BLaER1 (cell line): ENCODE measurements at regions not wholly inside any gene's neighbourhood (a gene's known extent, or its start where the extent isn't known, plus 50 kb on each side); places are given as distances from the start of the nearest gene placed in this dataset.
"Not testable (repeated sequence)": the region's sequence is repeated elsewhere in the genome, so short reads cannot be mapped to it uniquely, and the experiment has no call there.

Source experiments
- H3K27ac ChIP-seq: shearing (Covaris generic); formaldehyde crosslinking; 2 replicates; pipeline ENCODE4 v1.8.1; 2022
- H3K27me3 ChIP-seq: shearing (Covaris generic); formaldehyde crosslinking; 2 replicates; pipeline ENCODE4 v1.8.1; 2022
- H3K36me3 ChIP-seq: shearing (Covaris generic); formaldehyde crosslinking; 2 replicates; pipeline ENCODE4 v1.8.1; 2022
- H3K4me1 ChIP-seq: shearing (Covaris generic); formaldehyde crosslinking; 2 replicates; pipeline ENCODE4 v1.8.1; 2022
- H3K4me2 ChIP-seq: shearing (Covaris generic); formaldehyde crosslinking; 2 replicates; pipeline ENCODE4 v1.8.1; 2022
- H3K4me3 ChIP-seq: shearing (Covaris generic); formaldehyde crosslinking; 2 replicates; pipeline ENCODE4 v1.8.1; 2022
- H3K9ac ChIP-seq: shearing (Covaris generic); formaldehyde crosslinking; 2 replicates; pipeline ENCODE4 v1.8.1; 2022
- H3K9me3 ChIP-seq: shearing (Covaris generic); formaldehyde crosslinking; 2 replicates; pipeline ENCODE4 v1.8.1; 2022
- H4K20me1 ChIP-seq: shearing (Covaris generic); formaldehyde crosslinking; 2 replicates; pipeline ENCODE4 v1.8.1; 2022
- Cebpa-rat ChIP-seq: shearing (Covaris generic); IDR thresholded peaks from 2 replicates; pipeline ENCODE4 v1.8.1; 2022

DNA sequence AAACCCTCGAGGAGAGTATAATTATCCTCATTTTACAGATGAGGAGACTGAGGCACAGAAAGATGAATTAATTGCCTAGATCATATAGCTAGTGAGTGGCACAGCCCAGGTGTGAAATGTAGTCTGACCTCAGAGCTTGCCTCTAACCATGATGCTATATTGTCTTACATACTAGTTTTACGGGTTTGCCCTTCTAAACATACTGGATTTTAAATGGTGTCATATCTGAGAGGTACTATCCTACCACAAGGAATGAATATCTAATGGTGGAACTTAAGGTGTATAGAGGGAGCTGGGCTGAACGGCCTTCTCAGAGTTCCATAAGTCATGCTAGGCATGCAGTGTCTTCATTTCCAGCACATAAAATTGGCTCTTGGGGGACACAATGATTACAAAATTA lies 77.9 kb upstream of the EDEM3 start:
- H3K27ac ChIP-seq = no peak overlapping the region

DNA sequence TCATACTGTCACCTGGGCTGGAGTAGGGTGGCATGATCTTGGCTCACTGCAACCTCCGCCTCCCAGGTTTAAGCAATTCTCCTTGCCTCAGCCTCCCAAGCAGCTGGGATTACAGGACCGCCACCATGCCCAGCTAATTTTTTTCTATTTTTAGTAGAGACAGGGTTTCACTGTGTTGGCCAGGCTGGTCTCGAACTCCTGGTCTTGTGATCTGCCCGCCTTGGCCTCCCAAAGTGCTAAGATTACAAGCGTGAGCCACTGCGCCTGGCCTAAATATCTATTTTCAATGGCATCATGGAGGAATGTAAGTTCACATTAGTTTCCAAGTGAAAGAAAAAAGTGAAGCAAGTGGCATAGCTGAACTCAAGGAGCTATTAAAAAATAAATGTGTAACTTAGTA lies 74.8 kb upstream of the EDEM3 start:
- not testable (repeated sequence) for H3K27me3 ChIP-seq, H3K27ac ChIP-seq, H3K4me1 ChIP-seq, H3K9me3 ChIP-seq, H3K36me3 ChIP-seq, H4K20me1 ChIP-seq, H3K9ac ChIP-seq, H3K4me2 ChIP-seq, H3K4me3 ChIP-seq

More for the DNA sequence above, 77.9 kb upstream of the EDEM3 start:
- H3K27me3 ChIP-seq = no peaks in the 10 kb centered on the region
- H3K4me3 ChIP-seq = no peak overlapping the region
- no peaks in the 10 kb centered on the region for H3K4me1 ChIP-seq
- H3K9me3 ChIP-seq = no peaks in the 10 kb centered on the region
- no peaks in the 10 kb centered on the region for H3K36me3 ChIP-seq
- no peak for TF ChIP-seq Cebpa-rat
- no peaks in the 10 kb centered on the region for H4K20me1 ChIP-seq
- no peak overlapping the region for H3K4me2 ChIP-seq
- no peak overlapping the region for H3K9ac ChIP-seq

DNA sequence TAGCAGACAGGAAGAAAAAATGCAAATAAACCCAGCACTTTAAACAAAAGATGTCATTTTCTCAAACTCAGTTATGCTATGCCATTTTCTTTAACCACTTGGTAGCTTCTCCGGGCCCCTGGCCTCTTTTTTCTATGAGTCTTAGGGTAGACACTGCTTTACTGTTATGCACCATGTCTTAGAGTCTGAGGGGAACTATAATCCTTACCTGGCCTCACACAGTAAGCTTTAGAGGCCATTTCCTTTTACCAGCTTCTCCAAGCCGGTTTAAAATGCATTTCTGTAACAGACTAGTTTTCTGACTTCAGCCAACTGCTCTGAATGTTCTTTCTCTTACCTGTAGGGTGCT lies 73.7 kb upstream of the EDEM3 start:
- Histone ChIP-seq H3K27ac (no peak overlapping the region), H3K4me1 (no peaks in the 10 kb centered on the region)
- TF ChIP-seq Cebpa-rat = no peak

DNA sequence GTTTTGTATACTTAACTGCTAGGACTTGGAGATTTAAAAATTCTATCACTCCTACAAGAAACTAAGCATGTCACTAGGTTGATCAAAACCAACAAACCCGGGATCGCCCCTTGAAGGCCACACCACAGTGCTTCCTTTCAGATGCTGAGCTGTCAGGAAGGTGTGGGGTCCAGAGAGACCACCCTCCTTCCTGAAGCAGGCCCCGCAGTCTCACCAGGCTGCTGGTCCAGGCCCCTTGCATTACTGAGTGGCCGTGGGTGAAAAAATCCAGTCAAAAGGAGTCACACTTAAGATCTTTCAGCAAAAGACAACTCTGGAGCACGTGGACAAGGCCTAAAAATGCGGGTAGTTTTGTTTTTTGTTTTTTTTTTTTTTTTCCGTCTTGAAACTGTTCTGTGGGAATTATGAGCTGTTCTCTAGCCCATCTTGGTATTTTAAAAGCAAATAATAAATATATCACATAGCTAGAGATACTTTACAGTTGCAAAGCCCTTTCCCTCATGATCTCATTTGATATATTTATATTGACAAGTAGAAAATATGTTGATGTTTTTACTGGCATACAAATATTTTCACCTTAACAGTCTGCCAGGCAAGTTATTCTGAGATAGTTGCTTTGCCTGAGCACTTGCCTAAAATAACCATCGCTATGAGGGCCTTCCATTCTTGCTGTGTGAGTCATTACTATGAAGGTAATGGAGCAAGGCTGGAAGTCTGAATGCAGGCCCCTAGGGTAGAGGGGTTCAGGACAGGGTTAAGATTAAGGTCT lies 73.1 kb upstream of the EDEM3 start:
- Histone ChIP-seq H3K9ac (no peak overlapping the region), H3K4me3 (no peak overlapping the region), H3K4me2 (no peak overlapping the region), H3K9me3 (no peaks in the 10 kb centered on the region), H3K36me3 (no peaks in the 10 kb centered on the region), H3K27me3 (no peaks in the 10 kb centered on the region), H3K4me1 (no peaks in the 10 kb centered on the region), H4K20me1 (no peaks in the 10 kb centered on the region), H3K27ac (no peak overlapping the region)
- TF ChIP-seq Cebpa-rat = no peak

More for the DNA sequence above, 73.7 kb upstream of the EDEM3 start:
- Histone ChIP-seq H3K9ac (no peak overlapping the region), H3K27me3 (no peaks in the 10 kb centered on the region), H3K4me2 (no peak overlapping the region), H3K4me3 (no peak overlapping the region), H3K36me3 (no peaks in the 10 kb centered on the region), H3K9me3 (no peaks in the 10 kb centered on the region), H4K20me1 (no peaks in the 10 kb centered on the region)

DNA sequence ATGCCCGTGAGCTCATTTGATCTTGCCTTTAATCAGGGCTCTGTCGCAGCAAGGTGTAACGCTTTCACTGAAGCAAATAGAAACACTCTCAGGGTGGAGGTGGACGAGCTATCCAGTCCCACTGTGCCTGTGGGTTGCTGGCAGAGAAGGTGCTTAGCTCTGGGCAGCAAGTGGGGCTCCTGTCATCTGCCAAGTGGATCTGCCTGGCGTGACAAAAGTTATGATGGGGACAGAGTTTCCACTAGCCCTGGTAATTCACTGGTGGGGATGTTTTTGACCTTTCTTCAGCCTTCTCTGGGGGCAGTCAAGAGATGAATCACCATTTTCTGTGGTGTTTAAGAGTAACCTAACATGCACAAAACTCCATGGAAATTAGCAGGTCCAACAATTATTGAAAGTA lies 71.3 kb upstream of the EDEM3 start:
- TF ChIP-seq Cebpa-rat = no peak
- peaks cover 3% of the 10 kb centered on the region for H3K4me1 ChIP-seq
- no peaks in the 10 kb centered on the region for H3K9me3 ChIP-seq
- H3K4me2 ChIP-seq = no peak overlapping the region
- H4K20me1 ChIP-seq = no peaks in the 10 kb centered on the region
- H3K4me3 ChIP-seq = no peak overlapping the region
- no peak overlapping the region for H3K27ac ChIP-seq
- no peak overlapping the region for H3K9ac ChIP-seq
- no peaks in the 10 kb centered on the region for H3K27me3 ChIP-seq
- H3K36me3 ChIP-seq = no peaks in the 10 kb centered on the region

DNA sequence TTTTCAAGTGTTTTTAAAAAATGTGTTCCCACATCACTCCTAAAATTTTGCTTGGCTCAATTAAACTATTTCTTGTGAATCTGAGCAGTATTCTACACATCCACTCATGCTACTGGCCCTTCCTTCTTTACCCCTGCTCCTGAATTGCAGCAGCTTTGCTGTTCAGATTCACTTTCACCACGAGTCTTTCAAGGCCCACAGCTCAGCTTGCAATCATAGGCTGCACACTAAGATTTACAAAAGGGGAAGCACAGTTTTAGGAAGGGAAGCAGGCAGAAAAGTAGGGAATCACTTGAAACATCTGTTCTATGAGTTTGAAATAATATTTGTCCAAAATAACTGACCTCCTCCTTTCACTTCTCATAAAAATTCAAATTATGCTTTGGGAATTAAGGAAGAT lies 70.9 kb upstream of the EDEM3 start:
- no peak overlapping the region for H3K9ac ChIP-seq
- no peak overlapping the region for H3K27ac ChIP-seq
- no peaks in the 10 kb centered on the region for H3K36me3 ChIP-seq
- H3K9me3 ChIP-seq = no peaks in the 10 kb centered on the region
- no peak overlapping the region for H3K4me3 ChIP-seq
- H3K27me3 ChIP-seq = no peaks in the 10 kb centered on the region
- H3K4me2 ChIP-seq = no peak overlapping the region
- peaks cover 7% of the 10 kb centered on the region for H3K4me1 ChIP-seq
- TF ChIP-seq Cebpa-rat = no peak
- H4K20me1 ChIP-seq = no peaks in the 10 kb centered on the region

DNA sequence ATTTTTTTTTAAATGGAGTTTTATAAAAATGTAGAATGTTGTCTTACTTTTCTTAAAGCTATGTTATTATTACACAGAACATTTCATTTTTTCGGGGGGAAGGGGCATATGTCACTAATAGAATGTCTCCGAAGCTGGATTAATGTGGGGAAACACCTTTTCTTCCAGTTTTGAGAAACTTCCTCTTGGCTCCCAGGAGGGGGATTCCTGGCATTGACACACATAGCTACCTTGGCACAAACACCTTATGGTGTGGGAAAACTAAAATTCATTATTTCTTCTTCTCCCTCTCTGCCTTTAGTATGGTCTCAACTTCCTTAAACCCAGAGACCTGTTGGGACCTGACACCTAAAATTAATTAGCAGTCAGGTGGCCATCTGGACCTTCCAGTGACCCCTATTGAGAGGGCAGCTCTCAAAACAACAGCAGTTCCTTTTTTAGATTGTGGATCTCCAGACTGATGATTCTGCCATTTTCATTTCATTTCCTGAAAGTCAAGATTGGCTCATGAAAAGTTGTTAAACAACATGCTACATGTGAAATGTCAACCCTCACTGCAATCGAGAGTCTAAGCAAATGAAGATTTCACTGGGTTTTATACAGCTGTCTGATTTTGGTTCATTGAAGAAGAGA lies 70.1 kb upstream of the EDEM3 start:
- Histone ChIP-seq H3K4me2 (no peak overlapping the region), H3K9me3 (no peaks in the 10 kb centered on the region), H3K27me3 (no peaks in the 10 kb centered on the region), H3K27ac (no peak overlapping the region), H3K4me3 (no peak overlapping the region), H3K36me3 (no peaks in the 10 kb centered on the region), H4K20me1 (no peaks in the 10 kb centered on the region), H3K9ac (no peak overlapping the region), H3K4me1 (peaks cover 15% of the 10 kb centered on the region)
- TF ChIP-seq Cebpa-rat = no peak

DNA sequence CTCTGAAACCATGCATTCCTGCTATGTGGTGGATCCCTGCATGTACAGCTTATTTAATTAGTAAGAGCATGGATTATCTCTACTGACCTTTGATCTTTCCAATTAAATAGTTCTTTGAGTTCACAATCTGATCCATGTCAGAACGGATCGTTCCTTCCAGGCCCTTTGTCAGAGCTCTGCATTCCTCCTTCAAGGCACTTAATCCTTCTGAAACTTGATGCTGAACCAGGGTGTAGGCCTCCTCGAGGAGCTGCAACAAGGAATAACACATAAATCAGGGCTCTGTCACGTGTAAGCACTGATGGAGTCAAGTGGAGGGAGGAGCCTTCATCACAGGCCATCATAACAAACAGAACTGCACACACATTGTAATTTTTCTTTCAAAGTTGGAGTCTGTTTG lies 68.4 kb upstream of the EDEM3 start:
- Histone ChIP-seq H3K9ac (no peak overlapping the region), H3K4me3 (no peak overlapping the region), H3K4me2 (no peak overlapping the region), H4K20me1 (no peaks in the 10 kb centered on the region), H3K27ac (no peak overlapping the region), H3K4me1 (peaks cover 19% of the 10 kb centered on the region), H3K9me3 (no peaks in the 10 kb centered on the region), H3K36me3 (no peaks in the 10 kb centered on the region), H3K27me3 (no peaks in the 10 kb centered on the region)
- TF ChIP-seq Cebpa-rat = no peak

DNA sequence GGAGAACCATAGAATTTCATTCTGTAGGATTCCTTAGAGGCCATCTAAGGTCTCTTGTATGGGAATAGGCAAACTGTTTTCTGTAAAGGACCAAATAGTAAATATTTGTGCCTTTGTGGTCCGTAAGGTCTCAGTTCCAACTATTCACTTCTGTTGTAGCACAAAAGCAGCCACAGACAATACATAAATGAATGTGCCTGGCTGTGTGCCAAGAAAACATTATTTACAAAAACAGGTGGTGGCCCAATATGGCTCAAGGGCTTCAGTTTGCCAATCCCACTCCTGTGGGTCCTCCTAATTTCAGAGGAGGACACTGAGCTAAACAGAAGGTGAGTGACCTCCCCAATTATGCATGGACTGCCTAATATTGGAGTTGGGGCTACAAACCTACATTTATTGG lies 67.6 kb upstream of the EDEM3 start:
- TF ChIP-seq Cebpa-rat = no peak
- H3K27ac ChIP-seq = no peak overlapping the region
- no peaks in the 10 kb centered on the region for H4K20me1 ChIP-seq
- H3K4me1 ChIP-seq = peaks cover 19% of the 10 kb centered on the region
- no peak overlapping the region for H3K9ac ChIP-seq
- no peak overlapping the region for H3K4me3 ChIP-seq
- H3K9me3 ChIP-seq = no peaks in the 10 kb centered on the region
- H3K36me3 ChIP-seq = no peaks in the 10 kb centered on the region
- H3K27me3 ChIP-seq = no peaks in the 10 kb centered on the region
- H3K4me2 ChIP-seq = no peak overlapping the region

DNA sequence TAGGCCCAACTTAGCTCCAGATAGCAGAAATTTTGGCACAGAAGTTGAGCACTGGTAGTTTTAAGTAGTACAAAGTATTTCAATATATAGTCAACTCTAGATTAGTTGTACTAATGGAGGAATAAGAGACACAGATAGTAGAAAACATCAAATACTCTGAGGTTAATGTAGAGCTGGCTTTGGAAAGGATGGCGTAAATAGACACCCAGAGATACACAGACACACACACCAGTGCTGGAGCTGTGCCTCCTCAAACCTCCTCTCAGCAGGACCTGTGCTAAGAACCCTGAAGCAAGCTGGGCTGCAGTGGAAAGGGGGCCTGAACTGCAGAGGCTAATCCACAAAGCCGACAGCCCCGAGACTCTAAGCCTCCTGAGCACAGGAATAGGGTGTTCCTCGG lies 67.0 kb upstream of the EDEM3 start:
- Histone ChIP-seq H3K9ac (no peak overlapping the region), H3K9me3 (no peaks in the 10 kb centered on the region)

DNA sequence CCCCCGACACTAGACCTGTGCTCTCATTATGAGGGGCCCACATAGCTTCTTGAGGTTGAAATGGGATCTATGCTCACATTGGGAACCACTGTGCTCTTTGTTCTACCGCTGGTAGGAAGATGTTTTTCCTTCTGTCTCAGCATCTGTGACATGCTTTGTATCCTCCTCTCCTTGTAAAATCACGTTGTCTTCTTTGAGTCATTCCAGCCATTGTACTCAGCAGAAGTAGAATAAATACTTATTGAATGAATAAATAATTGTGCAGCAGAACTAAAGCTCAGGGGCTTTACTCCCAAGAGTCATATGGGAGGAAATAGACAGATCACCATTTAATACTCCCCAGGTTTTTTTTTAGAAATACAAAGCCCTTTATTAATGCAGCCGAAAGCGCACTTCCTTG lies 66.3 kb upstream of the EDEM3 start:
- Histone ChIP-seq H3K9ac (no peak overlapping the region), H3K27me3 (no peaks in the 10 kb centered on the region), H4K20me1 (no peaks in the 10 kb centered on the region), H3K4me2 (no peak overlapping the region), H3K36me3 (no peaks in the 10 kb centered on the region), H3K9me3 (no peaks in the 10 kb centered on the region), H3K4me3 (no peak overlapping the region), H3K27ac (no peak overlapping the region), H3K4me1 (peaks cover 19% of the 10 kb centered on the region)
- TF ChIP-seq Cebpa-rat = no peak

More for the DNA sequence above, 67.0 kb upstream of the EDEM3 start:
- no peak for TF ChIP-seq Cebpa-rat
- H3K4me1 ChIP-seq = peaks cover 19% of the 10 kb centered on the region
- H3K4me3 ChIP-seq = no peak overlapping the region
- H3K4me2 ChIP-seq = no peak overlapping the region
- H4K20me1 ChIP-seq = no peaks in the 10 kb centered on the region
- H3K27me3 ChIP-seq = no peaks in the 10 kb centered on the region
- no peaks in the 10 kb centered on the region for H3K36me3 ChIP-seq
- no peak overlapping the region for H3K27ac ChIP-seq
